ENCODE measurements at regions not wholly inside any gene's neighbourhood (a gene's known extent, or its start where the extent isn't known, plus 50 kb on each side); places are given as distances from the start of the nearest gene placed in this dataset.

DNA sequence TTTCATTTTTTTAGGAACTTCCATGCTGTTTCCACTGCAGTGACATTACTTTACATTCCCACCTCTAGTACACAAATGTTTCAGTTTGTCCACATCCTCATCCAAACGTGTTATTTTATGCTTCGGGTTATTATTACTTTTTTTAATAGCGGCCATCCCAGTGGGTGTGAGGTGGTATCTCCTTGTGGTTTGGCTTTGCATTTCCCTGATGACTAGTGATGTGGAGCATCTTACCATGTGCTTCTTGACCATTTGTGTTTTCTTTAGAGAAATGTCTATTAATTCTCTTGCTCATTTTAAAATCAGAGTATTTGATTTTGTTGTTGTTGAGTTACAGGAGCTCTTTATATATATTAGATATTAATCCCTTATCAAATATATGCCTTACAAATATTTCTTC lies 70.3 kb upstream of the ANO1 start:
- Histone ChIP-seq H3K27ac (ENCODE audit: low read depth, low read length) (no peak overlapping the region), H3K4me1 (ENCODE audit: control insufficient read depth, insufficient read depth, low read length) (no peaks in the 10 kb centered on the region), H3K9ac (ENCODE audit: extremely low read depth, low read length, poor library complexity, severe bottlenecking) (no peak overlapping the region), H3K36me3 (ENCODE audit: control insufficient read depth, insufficient read depth, low read length) (no peaks in the 10 kb centered on the region), H3K27me3 (ENCODE audit: control insufficient read depth, insufficient read depth, low read length, poor library complexity, severe bottlenecking) (peaks cover 6% of the 10 kb centered on the region), H3K9me3 (ENCODE audit: control insufficient read depth, low read length) (no peaks in the 10 kb centered on the region), H3K4me3 (ENCODE audit: low read length) (no peak overlapping the region)
- Mint-ChIP-seq H3K27ac (no peak overlapping the region), H3K4me3 (no peak overlapping the region), H3K36me3 (ENCODE audit: low read depth) (no peaks in the 10 kb centered on the region), H3K27me3 (ENCODE audit: insufficient read depth) (peaks cover 24% of the 10 kb centered on the region), H3K9me3 (no peaks in the 10 kb centered on the region), H3K4me1 (no peaks in the 10 kb centered on the region)
- WGBS, 2 experiments (ENCODE audit: insufficient coverage in 1 of 2, insufficient read length in 1 of 2), result 97 to 100% methylated on average over 3 of the region's 3 CpGs
- DNase-seq, result no peak
- TF ChIP-seq, protein P1, sequence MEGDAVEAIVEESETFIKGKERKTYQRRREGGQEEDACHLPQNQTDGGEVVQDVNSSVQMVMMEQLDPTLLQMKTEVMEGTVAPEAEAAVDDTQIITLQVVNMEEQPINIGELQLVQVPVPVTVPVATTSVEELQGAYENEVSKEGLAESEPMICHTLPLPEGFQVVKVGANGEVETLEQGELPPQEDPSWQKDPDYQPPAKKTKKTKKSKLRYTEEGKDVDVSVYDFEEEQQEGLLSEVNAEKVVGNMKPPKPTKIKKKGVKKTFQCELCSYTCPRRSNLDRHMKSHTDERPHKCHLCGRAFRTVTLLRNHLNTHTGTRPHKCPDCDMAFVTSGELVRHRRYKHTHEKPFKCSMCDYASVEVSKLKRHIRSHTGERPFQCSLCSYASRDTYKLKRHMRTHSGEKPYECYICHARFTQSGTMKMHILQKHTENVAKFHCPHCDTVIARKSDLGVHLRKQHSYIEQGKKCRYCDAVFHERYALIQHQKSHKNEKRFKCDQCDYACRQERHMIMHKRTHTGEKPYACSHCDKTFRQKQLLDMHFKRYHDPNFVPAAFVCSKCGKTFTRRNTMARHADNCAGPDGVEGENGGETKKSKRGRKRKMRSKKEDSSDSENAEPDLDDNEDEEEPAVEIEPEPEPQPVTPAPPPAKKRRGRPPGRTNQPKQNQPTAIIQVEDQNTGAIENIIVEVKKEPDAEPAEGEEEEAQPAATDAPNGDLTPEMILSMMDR (conservative IDR thresholded peaks at IDR 0.05), result no peak

DNA sequence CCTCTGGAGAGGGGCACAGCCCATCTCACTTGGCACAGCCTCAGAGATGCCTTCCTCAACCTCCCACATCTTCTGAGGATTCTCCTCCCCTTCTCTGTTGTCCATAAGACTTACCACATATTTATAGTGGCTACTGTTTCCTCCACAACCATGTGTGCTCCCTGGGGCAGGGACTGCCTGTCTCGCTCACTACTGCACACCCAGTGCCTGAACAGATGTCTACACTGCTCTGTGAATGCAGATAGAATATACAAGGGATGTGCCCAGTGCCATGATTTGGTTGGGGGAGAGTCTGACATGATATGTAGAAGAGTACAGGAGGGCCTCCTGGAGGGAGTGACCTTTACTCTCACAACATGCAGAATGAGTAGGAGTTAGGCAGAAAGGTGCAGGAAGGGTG lies 67.3 kb upstream of the ANO1 start:
- no peaks in the 10 kb centered on the region for H3K36me3 ChIP-seq (ENCODE audit: control insufficient read depth, insufficient read depth, low read length)
- H3K4me3 ChIP-seq (ENCODE audit: low read length), result no peak overlapping the region
- Mint-ChIP-seq H3K4me1 (no peaks in the 10 kb centered on the region), H3K27me3 (ENCODE audit: insufficient read depth) (peaks cover 14% of the 10 kb centered on the region), H3K27ac (no peak overlapping the region), H3K4me3 (no peak overlapping the region), H3K36me3 (ENCODE audit: low read depth) (no peaks in the 10 kb centered on the region), H3K9me3 (no peaks in the 10 kb centered on the region)
- TF ChIP-seq, protein P1 (conservative IDR thresholded peaks at IDR 0.05), result no peak
- no peaks in the 10 kb centered on the region for H3K4me1 ChIP-seq (ENCODE audit: control insufficient read depth, insufficient read depth, low read length)
- 81 to 83% methylated on average over 1 of the region's 1 CpG for WGBS, 2 experiments (ENCODE audit: insufficient coverage in 1 of 2, insufficient read length in 1 of 2)
- no peak for DNase-seq
- H3K27ac ChIP-seq (ENCODE audit: low read depth, low read length), result no peak overlapping the region
- H3K9ac ChIP-seq (ENCODE audit: extremely low read depth, low read length, poor library complexity, severe bottlenecking), result no peak overlapping the region
- peaks cover 6% of the 10 kb centered on the region for H3K27me3 ChIP-seq (ENCODE audit: control insufficient read depth, insufficient read depth, low read length, poor library complexity, severe bottlenecking)
- H3K9me3 ChIP-seq (ENCODE audit: control insufficient read depth, low read length), result no peaks in the 10 kb centered on the region

DNA sequence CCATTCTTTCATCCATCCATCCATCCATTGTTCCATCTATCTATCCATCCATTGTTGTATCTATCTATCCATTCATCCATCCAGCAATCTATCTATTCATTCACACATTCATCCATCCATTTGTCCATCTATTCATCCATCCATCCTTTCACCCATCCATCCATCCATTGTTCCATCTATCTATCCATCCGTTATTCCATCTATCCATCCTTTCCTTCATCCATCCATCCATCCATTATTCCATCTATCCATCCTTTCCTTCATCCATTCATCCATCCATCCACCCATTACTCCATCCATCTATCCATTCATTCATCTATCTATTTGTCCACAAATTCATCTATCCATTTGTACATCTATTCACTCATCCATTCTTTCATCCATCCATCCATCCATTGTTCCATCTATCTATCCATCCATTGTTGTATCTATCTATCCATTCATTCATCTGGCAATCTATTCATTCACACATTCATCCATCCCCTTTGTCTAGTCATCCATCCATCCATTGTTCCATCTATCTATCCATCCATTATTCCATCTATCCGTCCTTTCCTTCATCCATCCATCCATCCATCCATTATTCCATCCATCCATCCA lies 65.9 kb upstream of the ANO1 start:
- no peak overlapping the region for H3K4me3 Mint-ChIP-seq
- Histone ChIP-seq H3K9me3 (ENCODE audit: control insufficient read depth, low read length) (no peaks in the 10 kb centered on the region), H3K27me3 (ENCODE audit: control insufficient read depth, insufficient read depth, low read length, poor library complexity, severe bottlenecking) (peaks cover 6% of the 10 kb centered on the region), H3K4me1 (ENCODE audit: control insufficient read depth, insufficient read depth, low read length) (no peaks in the 10 kb centered on the region), H3K36me3 (ENCODE audit: control insufficient read depth, insufficient read depth, low read length) (no peaks in the 10 kb centered on the region), H3K4me3 (ENCODE audit: low read length) (no peak overlapping the region), H3K27ac (ENCODE audit: low read depth, low read length) (no peak overlapping the region), H3K9ac (ENCODE audit: extremely low read depth, low read length, poor library complexity, severe bottlenecking) (no peak overlapping the region)
- H3K27me3 Mint-ChIP-seq (ENCODE audit: insufficient read depth), result peaks cover 8% of the 10 kb centered on the region
- TF ChIP-seq, protein P1 (conservative IDR thresholded peaks at IDR 0.05), result no peak
- DNase-seq, result no peak
- H3K36me3 Mint-ChIP-seq (ENCODE audit: low read depth), result no peaks in the 10 kb centered on the region
- H3K27ac Mint-ChIP-seq, result no peak overlapping the region
- no peaks in the 10 kb centered on the region for H3K9me3 Mint-ChIP-seq
- H3K4me1 Mint-ChIP-seq, result no peaks in the 10 kb centered on the region
- WGBS, 2 experiments (ENCODE audit: insufficient coverage in 1 of 2, insufficient read length in 1 of 2), result 81 to 83% methylated on average over 2 of the region's 2 CpGs

All from endodermal cell (in vitro differentiated cells).